Loucy (cell line): ENCODE measurements at regions not wholly inside any gene's neighbourhood (a gene's known extent, or its start where the extent isn't known, plus 50 kb on each side); places are given as distances from the start of the nearest gene placed in this dataset.

Source experiments
- H2AFZ ChIP-seq: fragments of 200-600 bp; sonication (generic); 2 replicates; pipeline ENCODE4 v1.6.0; 2016; ENCODE audit warnings: antibody characterized with exemption, mild to moderate bottlenecking, low read length, moderate library complexity
- H3F3A ChIP-seq: fragments of 200-600 bp; 2 replicates; pipeline ENCODE4 v1.6.0; 2016; ENCODE audit warnings: antibody characterized with exemption, low read depth, mild to moderate bottlenecking
- H3K27me3 ChIP-seq: fragments of 200-600 bp; sonication (generic); 2 replicates; pipeline ENCODE4 v1.6.1; 2014; ENCODE audit warnings: low read length, mild to moderate bottlenecking; ENCODE audit not compliant: insufficient read depth, poor library complexity, severe bottlenecking
- H3K36me3 ChIP-seq: fragments of 200-600 bp; sonication (generic); 2 replicates; pipeline ENCODE4 v1.6.1; 2016; ENCODE audit warnings: low read length; ENCODE audit not compliant: insufficient read depth
- H3K4me1 ChIP-seq: fragments of 200-600 bp; sonication (generic); 2 replicates; pipeline ENCODE4 v1.5.1; 2014; ENCODE audit warnings: low read length, mild to moderate bottlenecking; ENCODE audit not compliant: insufficient read depth, poor library complexity, severe bottlenecking
- H3K4me2 ChIP-seq: fragments of 200-600 bp; sonication (generic); 2 replicates; pipeline ENCODE4 v1.6.0; 2014; ENCODE audit warnings: antibody characterized with exemption, low read length, low read depth, mild to moderate bottlenecking; ENCODE audit not compliant: poor library complexity, severe bottlenecking
- H3K4me3 ChIP-seq: fragments of 200-600 bp; sonication (generic); 2 replicates; pipeline ENCODE4 v1.5.1; 2014; ENCODE audit warnings: low read length, mild to moderate bottlenecking, mixed read lengths; ENCODE audit not compliant: poor library complexity, severe bottlenecking
- H3K79me2 ChIP-seq: fragments of 200-600 bp; sonication (generic); 2 replicates; pipeline ENCODE4 v1.6.1; 2014; ENCODE audit warnings: low read length; ENCODE audit not compliant: insufficient read depth
- H3K9ac ChIP-seq: fragments of 200-600 bp; sonication (generic); 2 replicates; pipeline ENCODE4 v1.6.0; 2014; ENCODE audit warnings: mild to moderate bottlenecking, low read depth, low read length, moderate library complexity; ENCODE audit not compliant: poor library complexity, severe bottlenecking
- H3K9me2 ChIP-seq: fragments of 200-600 bp; sonication (generic); replicated peaks from 2 replicates; pipeline ENCODE4 v1.6.1; 2016; ENCODE audit warnings: low read depth, low read length, mixed read lengths
- H3K9me3 ChIP-seq: fragments of 200-600 bp; sonication (generic); 2 replicates; pipeline ENCODE4 v1.6.1; 2014; ENCODE audit warnings: mild to moderate bottlenecking, antibody characterized with exemption, low read length, low read depth; ENCODE audit not compliant: insufficient read depth
- H4K20me1 ChIP-seq: fragments of 200-600 bp; sonication (generic); 2 replicates; pipeline ENCODE4 v1.6.0; 2014; ENCODE audit warnings: antibody characterized with exemption, low read length, mild to moderate bottlenecking; ENCODE audit not compliant: insufficient read depth, poor library complexity, severe bottlenecking
- EZH2phosphoT487 ChIP-seq: fragments of 200-600 bp; IDR thresholded peaks from 2 replicates; pipeline ENCODE4 v1.6.1; 2018; ENCODE audit warnings: antibody characterized with exemption, mild to moderate bottlenecking, moderate library complexity, borderline replicate concordance
- TF ChIP-seq, protein P1 (sequence below): fragments of 200-600 bp; sonication (generic); conservative IDR thresholded peaks from 2 replicates; pipeline ENCODE4 v1.5.1; 2014; ENCODE audit warnings: mild to moderate bottlenecking, antibody characterized with exemption, low read length

GRCh38 chr5:3684771-3685354 lies 89.2 kb downstream of the IRX1 start:
- Histone ChIP-seq H3K4me2 (no peak overlapping the region), H3K4me3 (no peak overlapping the region), H2AFZ (no peak overlapping the region), H3K9ac (no peak overlapping the region), H3K27me3 (peaks cover 5% of the 10 kb centered on the region), H3F3A (no peaks in the 10 kb centered on the region), H4K20me1 (no peaks in the 10 kb centered on the region), H3K9me3 (no peaks in the 10 kb centered on the region; the same call in 1 of the 2 replicates), H3K79me2 (no peaks in the 10 kb centered on the region), H3K4me1 (no peaks in the 10 kb centered on the region), H3K9me2 (no peaks in the 10 kb centered on the region), H3K36me3 (no peaks in the 10 kb centered on the region)
- TF ChIP-seq, protein P1, sequence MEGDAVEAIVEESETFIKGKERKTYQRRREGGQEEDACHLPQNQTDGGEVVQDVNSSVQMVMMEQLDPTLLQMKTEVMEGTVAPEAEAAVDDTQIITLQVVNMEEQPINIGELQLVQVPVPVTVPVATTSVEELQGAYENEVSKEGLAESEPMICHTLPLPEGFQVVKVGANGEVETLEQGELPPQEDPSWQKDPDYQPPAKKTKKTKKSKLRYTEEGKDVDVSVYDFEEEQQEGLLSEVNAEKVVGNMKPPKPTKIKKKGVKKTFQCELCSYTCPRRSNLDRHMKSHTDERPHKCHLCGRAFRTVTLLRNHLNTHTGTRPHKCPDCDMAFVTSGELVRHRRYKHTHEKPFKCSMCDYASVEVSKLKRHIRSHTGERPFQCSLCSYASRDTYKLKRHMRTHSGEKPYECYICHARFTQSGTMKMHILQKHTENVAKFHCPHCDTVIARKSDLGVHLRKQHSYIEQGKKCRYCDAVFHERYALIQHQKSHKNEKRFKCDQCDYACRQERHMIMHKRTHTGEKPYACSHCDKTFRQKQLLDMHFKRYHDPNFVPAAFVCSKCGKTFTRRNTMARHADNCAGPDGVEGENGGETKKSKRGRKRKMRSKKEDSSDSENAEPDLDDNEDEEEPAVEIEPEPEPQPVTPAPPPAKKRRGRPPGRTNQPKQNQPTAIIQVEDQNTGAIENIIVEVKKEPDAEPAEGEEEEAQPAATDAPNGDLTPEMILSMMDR = no peak
- TF ChIP-seq EZH2phosphoT487 = no peak

GRCh38 chr5:3694819-3695218 lies 99.2 kb downstream of the IRX1 start:
- no peaks in the 10 kb centered on the region for H3F3A ChIP-seq
- no peak overlapping the region for H3K4me2 ChIP-seq

GRCh38 chr5:3695818-3696217 lies 100.2 kb downstream of the IRX1 start:
- Histone ChIP-seq H3K9ac (no peak overlapping the region), H3K36me3 (no peaks in the 10 kb centered on the region), H3K9me3 (no peaks in the 10 kb centered on the region), H3K9me2 (no peaks in the 10 kb centered on the region), H3K4me1 (no peaks in the 10 kb centered on the region), H4K20me1 (no peaks in the 10 kb centered on the region), H2AFZ (no peak overlapping the region), H3K79me2 (no peaks in the 10 kb centered on the region), H3K27me3 (no peaks in the 10 kb centered on the region), H3F3A (no peaks in the 10 kb centered on the region), H3K4me3 (no peak overlapping the region), H3K4me2 (no peak overlapping the region)
- no peak for TF ChIP-seq EZH2phosphoT487
- TF ChIP-seq, protein P1 = no peak

More at GRCh38 chr5:3694819-3695218, 99.2 kb downstream of the IRX1 start:
- no peak for TF ChIP-seq EZH2phosphoT487
- TF ChIP-seq, protein P1 = no peak
- Histone ChIP-seq H4K20me1 (no peaks in the 10 kb centered on the region), H3K79me2 (no peaks in the 10 kb centered on the region), H3K4me1 (no peaks in the 10 kb centered on the region), H3K27me3 (no peaks in the 10 kb centered on the region), H2AFZ (no peak overlapping the region), H3K9me2 (no peaks in the 10 kb centered on the region), H3K4me3 (no peak overlapping the region), H3K9me3 (no peaks in the 10 kb centered on the region), H3K36me3 (no peaks in the 10 kb centered on the region), H3K9ac (no peak overlapping the region)
